HG03066 (cell line): ENCODE measurements at regions not wholly inside any gene's neighbourhood (a gene's known extent, or its start where the extent isn't known, plus 50 kb on each side); places are given as distances from the start of the nearest gene placed in this dataset.
"Not testable (repeated sequence)": the region's sequence is repeated elsewhere in the genome, so short reads cannot be mapped to it uniquely, and the experiment has no call there.

Source experiments
- ATAC-seq: cut with Tn5 transposase; IDR thresholded peaks from one replicate; pipeline ENCODE4 v1.9.1; 2021; ENCODE audit warnings: low read depth; ENCODE audit not compliant: unreplicated experiment

DNA sequence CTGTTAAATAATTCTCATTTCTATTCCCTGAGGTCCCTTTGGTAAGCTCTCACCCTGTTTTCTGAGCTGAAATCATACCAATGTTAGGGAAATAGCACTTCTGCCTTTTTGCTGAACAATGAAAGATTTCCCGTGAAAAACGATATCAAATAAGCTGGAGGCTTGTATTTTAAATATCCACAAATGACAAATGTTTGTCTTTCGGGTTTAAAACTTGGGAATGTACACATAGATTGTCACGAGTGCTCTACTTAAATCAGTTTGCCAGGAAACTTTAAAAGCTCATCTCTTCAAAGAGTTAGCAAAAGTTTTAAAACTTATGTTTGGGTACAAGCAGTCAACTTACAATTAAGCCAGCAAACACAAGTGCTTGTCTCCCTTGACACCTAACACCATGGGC is 393.5 kb upstream of the MON1B start:
- no peak for ATAC-seq

DNA sequence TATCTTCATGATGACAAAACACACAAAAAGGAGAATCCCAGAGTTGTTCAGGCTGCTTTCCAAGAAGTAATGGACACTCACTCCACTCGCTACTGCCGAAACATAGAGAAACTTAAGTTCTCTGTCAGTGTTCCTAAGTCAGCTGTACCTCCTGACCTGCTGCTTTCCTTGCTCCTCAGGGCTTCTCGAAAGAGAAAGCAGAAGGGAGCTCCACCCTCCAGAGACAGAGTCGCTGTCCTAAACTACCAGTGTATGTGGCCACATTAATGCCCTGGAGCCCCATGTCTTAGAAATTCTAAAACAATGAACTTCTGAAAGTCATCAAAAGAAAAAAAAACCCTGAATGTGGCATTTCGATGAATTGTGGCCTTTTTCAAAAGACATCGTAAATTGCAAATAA is 390.8 kb upstream of the MON1B start:
- ATAC-seq: no peak

DNA sequence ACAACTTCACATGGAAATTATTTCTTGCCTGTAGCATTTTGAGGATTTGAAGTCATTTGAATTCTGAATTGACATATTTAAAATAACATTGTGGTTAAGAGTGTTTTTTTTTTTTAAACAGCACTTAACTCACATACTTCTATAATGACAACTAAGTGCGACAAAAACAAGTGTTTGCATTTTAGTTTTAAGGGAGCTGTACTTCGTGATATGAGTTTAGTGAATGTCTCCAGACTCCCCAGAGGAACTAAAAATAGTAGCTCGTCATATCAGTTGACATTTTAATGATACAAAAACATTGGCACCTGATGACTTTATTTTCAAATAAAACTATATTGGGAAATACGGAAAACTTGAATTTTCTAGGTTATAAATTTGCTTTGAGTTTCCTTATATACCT is 389.6 kb upstream of the MON1B start:
- ATAC-seq: no peak

DNA sequence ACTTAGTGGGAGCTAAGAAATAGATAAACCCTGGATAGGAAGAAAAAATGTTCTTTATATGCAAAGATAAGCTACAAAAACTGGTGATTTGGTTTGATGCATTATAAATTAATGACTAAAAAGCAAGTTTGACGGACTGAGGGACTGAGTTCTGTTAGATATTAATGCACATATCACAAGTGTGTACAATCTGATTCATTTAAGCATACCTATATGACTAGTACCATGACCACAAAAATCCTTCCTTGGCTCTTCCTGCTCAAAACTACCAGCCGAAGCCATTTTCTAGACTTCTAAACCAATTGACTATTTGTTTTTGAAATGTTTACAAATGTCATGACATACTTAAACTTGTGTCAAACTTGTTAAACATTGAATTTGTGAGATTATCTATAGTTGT is 374.5 kb upstream of the MON1B start:
- ATAC-seq: no peak

DNA sequence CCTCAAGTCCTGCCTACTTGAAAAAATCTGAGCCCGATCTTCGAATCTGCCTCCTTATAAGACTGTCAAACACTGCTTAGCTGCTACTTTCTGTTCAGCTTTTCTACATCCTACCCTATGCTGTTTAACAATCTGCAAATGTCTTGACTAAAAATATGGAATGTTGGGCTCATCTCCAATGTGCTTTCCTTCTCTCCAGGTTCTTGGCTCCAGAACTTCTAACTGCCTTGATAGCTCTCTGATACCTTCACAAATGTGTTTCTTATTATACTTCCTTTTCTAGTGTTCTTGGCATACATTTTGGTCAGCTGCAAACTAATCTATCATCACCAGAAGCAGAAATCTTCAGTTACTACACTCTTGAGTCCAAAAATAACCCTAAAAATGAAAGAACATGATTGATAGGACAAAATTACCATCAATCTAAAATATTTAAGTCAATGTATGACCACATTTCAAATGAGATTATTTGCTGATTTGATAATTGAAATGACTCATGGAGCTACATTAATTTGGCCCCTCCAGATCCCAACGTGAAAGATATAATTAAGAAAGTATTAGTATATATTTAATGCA is 372.3 kb upstream of the MON1B start:
- ATAC-seq: no peak

DNA sequence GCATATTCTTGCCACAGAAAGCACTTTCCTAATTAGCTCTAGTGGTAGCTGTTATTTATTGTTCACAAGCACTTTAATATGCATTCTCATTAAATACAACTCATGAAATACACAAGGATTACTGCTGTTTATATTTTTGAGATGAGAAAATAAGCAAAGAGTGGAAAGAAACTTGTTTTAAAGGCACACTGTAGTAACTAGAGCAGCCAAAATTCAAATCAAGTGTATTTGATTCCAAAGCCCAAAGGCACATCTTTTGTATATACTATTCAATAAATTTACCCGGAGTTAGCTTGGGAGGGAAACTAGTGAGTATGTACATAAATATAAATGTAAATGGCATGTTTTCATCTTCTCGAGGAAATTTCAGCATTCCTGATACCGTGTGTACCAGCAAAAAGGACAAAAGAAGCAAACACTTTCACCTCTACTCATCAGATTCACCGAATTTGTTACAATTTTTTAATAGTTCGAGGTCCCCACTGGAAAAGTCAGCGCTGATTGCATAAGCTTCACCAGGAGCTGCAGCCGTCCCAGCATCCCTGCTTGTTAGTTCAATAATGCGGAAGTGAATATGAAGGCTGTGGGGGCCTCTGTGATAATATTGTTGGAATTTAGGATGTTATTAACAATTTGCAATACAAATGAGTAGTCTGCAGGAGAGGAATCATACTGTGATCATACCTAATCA is 371.6 kb upstream of the MON1B start:
- no peak for ATAC-seq

DNA sequence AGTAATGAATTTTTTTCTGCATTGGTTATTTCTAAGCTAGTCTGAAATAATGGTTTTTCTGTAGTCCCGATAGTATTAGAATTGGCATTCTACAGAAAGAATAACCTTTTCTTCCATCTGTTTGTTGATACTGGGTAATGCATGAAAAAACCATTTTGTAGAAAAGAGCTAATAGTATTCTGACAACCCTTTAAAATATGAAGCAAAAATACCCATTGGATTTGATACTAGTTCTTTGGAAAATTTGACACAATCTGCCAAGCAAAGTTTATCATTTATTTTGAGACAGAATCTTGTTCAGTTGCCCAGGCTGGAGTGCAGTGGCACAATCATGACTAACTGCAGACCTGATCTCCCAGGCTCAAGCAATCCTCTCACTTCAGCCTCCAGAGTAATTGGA is 366.8 kb upstream of the MON1B start:
- no peak for ATAC-seq

DNA sequence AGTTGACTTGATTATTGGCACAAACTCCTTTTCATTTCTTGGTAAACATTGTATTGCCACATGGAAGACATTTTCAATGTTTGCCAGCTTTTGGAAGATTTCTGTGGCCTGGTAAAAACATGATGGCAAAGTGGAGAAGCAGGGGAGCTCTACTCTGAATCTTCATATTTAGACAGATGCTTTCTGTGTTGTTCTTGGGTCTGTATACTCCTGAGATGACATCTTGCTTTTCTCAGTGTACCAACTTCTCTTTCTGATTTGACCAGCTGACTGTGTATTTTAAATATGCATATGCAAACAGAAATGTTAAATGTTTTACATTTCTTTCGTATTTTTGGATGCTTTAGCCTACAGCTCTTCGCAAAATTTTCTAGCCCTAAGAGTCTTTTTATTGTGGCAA is 366.2 kb upstream of the MON1B start:
- no peak for ATAC-seq

DNA sequence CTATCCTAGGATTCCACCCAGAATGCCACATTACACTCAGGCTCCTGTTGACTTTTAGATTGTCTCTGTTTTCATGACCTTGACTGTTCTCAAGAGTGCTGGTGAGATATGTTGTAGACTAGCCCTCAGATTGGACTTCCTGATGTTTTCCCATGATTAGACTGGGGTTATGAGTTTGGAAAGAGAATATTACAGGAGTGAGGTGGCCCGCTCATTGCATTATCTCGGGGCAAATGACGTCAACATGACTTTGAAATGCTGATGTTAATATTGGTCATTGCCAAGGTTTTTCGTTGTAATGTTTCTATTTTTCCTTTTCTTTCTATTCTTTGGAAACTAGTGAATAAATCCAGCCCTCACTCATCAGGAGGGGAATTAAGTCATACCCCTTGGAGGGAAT is 355.7 kb upstream of the MON1B start:
- no peak for ATAC-seq

DNA sequence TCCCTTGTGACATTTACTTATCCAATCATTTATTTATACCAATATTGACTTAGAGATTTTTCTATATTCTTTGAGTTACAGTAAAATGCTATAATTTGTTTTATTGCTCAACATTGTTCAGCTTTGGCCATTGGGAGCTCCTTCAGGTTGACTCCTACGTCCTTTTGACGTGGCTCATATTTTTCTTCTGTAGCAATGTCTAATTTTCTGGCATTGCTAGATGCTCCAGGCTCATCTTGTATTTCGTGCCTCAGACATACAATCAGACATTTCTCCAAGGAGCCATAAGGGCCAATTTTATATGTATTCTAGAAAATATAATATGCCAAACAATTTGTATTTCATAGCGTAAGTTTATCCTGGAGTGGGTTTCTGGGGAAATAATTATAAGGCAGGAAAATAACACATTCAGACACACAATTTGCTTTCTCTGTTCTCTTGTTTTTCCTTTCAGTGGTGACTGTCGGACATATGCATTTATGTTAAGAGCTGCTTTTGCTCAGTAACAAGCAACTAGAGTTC is 355.1 kb upstream of the MON1B start:
- no peak for ATAC-seq

DNA sequence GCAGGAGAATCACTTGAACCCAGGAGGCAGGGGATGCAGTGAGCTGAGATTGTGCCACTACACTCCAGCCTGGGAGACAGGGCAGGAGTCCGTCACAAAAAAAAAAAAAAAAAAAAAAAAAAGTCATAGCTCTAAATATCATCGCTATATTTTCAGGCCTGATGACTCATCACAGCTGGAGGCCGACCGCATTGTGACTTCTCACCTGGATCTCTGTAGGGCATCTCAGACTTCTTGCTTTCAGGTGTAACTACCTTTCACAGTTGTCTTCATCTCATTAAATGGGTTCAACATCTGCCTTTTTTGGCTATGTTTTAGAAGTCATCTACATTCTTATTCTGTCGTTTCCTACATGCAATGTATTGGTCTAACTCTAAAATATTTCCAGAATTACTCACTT is 353.1 kb upstream of the MON1B start:
- no peak for ATAC-seq

DNA sequence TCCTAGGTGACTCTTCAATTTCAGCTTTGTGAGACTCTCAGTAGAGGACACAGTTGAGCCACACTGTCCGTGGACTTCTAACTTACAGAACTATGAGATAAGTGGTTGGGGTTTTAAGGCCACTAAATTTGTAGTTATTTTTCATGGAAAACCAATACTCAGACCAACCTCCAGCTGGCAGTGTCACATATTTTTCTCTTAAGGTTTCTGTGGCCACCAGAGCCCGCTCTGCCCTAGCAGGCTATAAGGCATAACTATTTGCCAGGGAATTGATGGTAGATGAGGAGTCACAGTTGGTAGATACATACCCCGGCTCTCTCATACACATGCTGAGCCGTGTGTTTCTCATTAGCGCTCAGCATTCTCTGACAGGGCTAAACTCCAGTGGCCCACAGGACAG is 336.8 kb upstream of the MON1B start:
- ATAC-seq: no peak

DNA sequence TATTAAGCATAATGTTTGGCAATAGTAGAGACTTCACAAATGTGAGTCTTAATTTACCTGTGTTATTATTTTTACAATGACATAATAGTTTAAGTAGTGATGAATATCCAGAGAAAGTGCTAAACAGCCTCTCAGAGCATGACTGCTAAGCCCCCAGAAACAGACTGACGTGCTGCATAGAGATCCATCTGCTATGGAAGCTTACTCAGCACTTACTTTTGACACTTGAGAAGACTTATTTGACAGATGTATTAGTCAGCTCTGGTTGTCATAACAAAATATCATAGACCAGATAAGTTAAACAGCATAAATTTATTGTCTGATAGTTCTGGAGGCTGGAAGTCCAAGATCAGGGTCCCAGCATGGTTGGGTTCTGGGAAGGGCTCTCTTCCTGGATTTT is 334.9 kb upstream of the MON1B start:
- ATAC-seq: no peak

DNA sequence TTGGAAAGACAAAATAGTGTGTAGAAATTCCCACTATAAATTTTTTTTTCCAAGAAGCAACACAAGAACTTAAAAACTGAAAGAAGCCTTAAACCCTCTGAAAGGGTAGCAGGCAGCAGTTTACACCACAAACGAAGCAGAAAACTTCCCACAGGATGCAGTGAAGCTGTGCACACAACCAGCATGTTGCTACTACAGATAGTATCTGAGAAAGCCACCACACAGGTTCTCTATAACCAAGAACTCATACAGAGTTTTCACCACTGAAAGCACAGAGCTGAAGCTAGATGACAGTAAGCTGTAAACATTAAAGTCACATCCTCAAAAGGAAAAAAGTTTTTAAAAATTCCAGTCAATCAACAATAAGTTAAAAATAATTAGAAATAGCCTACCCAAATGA is 333.6 kb upstream of the MON1B start:
- ATAC-seq: no peak

DNA sequence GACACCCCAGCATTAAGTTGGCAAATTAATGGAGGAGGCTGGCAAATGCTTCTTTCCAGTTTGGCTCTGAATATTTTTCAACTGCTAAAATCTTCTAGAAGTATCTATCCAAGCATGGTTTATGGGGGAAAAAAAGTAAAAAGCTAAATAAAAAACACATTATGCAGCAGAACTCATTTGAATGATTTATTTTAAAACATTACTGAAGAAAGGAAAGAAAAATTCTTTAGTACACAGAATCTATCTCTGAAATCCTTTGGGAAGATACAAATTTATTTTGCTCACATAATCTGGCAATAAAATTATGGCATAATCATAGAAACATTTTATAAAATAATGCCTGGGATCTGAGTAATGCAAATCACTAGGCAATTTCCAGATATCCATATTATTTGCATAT is 328.1 kb upstream of the MON1B start:
- ATAC-seq: no peak

DNA sequence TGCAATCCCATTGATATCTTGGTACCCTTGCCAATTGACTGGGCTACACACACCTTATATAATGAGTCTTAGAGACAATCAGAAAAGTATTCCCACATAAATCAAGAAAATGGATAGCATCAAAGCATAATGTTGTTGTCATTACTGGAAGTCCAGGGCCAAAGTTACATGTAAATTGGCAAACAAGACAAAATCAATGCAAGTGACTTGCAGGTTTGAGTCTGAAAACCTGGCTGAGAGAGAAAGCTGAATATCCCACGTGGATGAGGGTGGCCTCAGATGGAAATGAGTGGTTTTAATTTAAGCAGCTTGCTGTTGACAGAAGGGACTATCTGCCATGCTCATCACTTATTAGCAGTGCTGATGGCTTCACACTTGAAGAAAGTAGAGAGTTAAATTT is 324.0 kb upstream of the MON1B start:
- no peak for ATAC-seq

DNA sequence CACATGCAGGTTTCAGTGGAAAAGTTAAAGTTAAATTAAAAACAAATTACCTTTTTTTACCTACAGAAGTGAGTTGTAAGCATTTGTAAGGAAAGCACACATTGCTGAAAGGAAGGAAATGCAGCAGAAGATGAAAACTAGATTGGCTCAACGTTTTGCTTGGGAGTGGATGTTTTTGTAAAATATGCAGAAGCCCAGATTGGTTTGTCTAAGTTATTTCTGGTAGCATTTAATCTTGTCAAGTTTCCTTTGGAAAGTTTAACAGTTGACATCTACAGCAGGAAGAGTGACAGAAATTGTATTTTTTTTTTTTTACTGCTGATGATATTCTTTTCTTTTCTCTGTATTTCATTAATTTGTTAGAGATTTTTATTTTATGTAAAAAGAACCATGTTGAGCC is 315.1 kb upstream of the MON1B start:
- no peak for ATAC-seq

DNA sequence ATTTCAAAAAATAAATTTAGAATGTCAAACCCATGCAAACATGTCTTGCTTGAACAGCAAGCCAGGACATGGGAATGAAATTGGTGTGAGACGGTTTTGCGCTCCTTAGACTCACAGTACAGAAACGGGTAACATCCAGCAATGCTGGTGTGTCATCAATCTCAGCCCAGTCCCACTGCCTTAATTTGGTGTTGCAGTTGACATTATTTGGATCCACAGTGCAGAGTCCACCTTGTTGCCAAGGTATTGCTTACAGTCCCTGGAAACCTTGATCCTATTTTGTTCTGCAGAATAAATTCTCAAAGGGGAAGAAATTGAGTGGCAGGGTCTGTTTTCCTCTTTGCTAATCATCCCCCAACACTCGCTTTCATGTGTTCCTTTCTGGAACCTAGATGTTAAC is 311.6 kb upstream of the MON1B start:
- ATAC-seq: no peak

DNA sequence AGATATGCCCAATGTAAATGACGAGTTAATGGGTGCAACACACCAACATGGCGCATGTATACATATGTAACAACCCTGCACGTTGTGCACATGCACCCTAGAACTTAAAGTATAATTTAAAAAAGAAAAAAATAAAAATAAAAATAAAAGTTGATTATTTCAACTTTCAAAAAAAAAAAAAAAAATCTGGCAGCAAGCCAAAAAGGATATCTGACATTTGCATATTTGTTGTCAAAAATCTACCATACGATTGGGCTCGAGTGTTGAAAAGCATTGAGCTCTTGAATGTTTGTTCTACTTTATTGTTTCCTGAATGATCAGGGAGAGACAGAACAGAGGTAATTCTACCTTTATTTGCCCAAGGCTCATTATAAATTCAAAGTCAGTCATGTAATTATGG is 310.5 kb upstream of the MON1B start:
- ATAC-seq: not testable (repeated sequence)

DNA sequence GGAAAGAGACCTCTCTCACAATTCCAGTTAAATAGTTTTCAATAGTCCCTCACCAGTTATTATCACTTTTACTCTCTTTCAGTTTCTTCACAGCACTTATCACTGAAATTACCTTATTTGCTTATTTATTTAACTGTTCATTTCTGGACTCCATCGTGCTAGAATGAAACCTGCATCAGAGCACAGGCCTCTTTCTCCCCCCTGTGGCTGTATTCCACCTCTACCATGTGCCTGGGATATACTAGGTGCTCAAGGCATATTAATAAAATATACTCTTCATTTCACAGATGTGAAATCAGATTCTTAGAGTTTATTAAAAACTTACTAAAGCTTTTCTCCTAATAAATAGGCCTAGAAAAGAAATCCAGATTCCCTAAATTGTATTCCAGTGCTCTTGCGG is 308.9 kb upstream of the MON1B start:
- ATAC-seq: no peak

DNA sequence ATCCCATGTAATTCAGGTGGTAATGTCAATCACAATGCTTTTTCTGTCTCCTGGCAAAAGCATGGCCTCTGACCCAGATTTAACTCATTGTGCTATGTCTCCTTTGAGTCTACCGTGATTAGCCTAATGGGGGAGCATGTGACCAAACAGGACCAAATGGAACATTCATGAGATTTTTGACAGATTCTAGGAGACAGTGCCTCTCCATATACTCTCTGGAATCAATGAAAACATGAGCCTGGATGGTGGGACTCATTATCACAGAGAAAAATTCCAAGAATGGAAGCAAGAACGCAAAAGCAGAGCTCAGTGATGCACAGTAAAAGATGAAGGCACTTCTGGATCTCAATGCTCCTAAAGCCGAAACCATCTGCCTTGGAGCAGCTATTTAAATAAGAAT is 307.9 kb upstream of the MON1B start:
- no peak for ATAC-seq

DNA sequence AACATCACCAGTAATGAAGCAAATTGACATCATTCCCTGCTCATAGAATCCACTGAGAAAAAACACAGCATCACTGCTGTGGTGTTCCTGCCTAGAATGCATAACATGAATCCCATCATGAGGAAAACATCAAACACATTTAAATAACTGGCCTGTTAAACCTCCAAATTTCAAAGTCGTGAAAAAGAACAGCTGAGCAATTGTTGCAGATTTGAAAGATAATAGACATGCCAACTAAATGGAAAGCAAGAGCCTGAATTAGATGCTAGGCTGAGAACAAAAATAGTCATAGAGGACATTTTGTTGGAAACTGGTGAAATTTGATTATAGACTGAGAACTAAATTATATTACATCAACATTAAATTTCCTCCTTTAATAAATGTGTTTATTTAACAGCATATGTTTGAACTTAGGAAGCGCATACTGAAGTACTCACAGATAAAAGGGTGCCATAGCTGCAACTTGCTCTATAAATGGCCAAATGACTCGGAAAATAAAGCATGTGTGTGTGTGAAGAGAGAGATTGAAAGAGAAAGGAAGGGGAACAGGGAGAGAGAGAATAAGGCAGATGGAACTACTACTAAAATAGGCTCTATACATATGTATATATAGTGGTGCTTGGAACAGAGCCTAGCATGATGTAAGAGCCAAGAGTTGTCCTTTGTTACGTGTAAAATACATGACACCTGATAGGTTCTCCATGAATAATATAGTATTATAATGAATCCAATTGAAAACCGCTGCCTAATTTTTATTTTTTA is 305.0 kb upstream of the MON1B start:
- ATAC-seq: no peak
